WTC11 (cell line): ENCODE measurements at regions not wholly inside any gene's neighbourhood (a gene's known extent, or its start where the extent isn't known, plus 50 kb on each side); places are given as distances from the start of the nearest gene placed in this dataset.

ENCODE experiments used
- ATAC-seq: fragments of 200-7000 bp; cut with Tn5 transposase; 2 replicates; pipeline ENCODE4 v1.10.0; 2021; ENCODE audit warnings: mild to moderate bottlenecking, moderate library complexity
- CTCF ChIA-PET: fragments of 300-600 bp; sonication (Branson Sonifier 250); formaldehyde crosslinking; loops from one replicate; lab custom pipeline; 2021; ENCODE audit warnings: antibody characterized with exemption; lab: Charles Lee
- POLR2A ChIA-PET: fragments of 350-600 bp; sonication (Branson Sonifier 250); formaldehyde crosslinking; loops from one replicate; lab custom pipeline; 2021; ENCODE audit warnings: antibody characterized with exemption; lab: Charles Lee
- DNase-seq: peaks from one replicate; pipeline ENCODE4 v3.0.0; 2021; ENCODE audit warnings: low spot score
- H3K27ac Mint-ChIP-seq: 2 replicates; pipeline ENCODE4 v1.8.0; 2021; ENCODE audit warnings: mixed read lengths
- H3K27me3 Mint-ChIP-seq: 2 replicates; pipeline ENCODE4 v1.8.0; 2021; ENCODE audit warnings: low read depth, mild to moderate bottlenecking, moderate library complexity, mixed read lengths
- H3K36me3 Mint-ChIP-seq: 2 replicates; pipeline ENCODE4 v1.8.0; 2021; ENCODE audit warnings: mixed read lengths
- H3K4me1 Mint-ChIP-seq: 2 replicates; pipeline ENCODE4 v1.8.0; 2022; ENCODE audit warnings: mixed read lengths
- H3K4me3 Mint-ChIP-seq: 2 replicates; pipeline ENCODE4 v1.8.0; 2021; ENCODE audit warnings: mild to moderate bottlenecking, moderate library complexity, mixed read lengths
- H3K9me3 Mint-ChIP-seq: 2 replicates; pipeline ENCODE4 v1.8.0; 2021; ENCODE audit warnings: mixed read lengths
- CREB1 ChIP-seq: sonication (generic); formaldehyde crosslinking; IDR thresholded peaks from 2 replicates; pipeline ENCODE4 v1.8.0; 2023; ENCODE audit warnings: mild to moderate bottlenecking, missing genetic modification reagents
- CREM ChIP-seq: sonication (generic); formaldehyde crosslinking; IDR thresholded peaks from 2 replicates; pipeline ENCODE4 v1.8.1; 2022; ENCODE audit warnings: mild to moderate bottlenecking, missing genetic modification reagents, moderate library complexity
- FOXP1 ChIP-seq: sonication (generic); formaldehyde crosslinking; IDR thresholded peaks from 2 replicates; pipeline ENCODE4 v1.8.0; 2022; ENCODE audit warnings: missing genetic modification reagents, mild to moderate bottlenecking, moderate library complexity, borderline replicate concordance
- NFE2L1 ChIP-seq: sonication (generic); formaldehyde crosslinking; IDR thresholded peaks from 2 replicates; pipeline ENCODE4 v1.8.1; 2023; ENCODE audit warnings: missing genetic modification reagents
- PRRX2 ChIP-seq: fragments of 250-450 bp; sonication (Bioruptor Pico); IDR thresholded peaks from 2 replicates; pipeline ENCODE4 v1.8.0; 2021; ENCODE audit warnings: mild to moderate bottlenecking
- SP1 ChIP-seq: sonication (generic); formaldehyde crosslinking; conservative IDR thresholded peaks from 2 replicates; pipeline ENCODE4 v1.8.1; 2022; ENCODE audit warnings: missing genetic modification reagents
- TCF7 ChIP-seq: sonication (generic); formaldehyde crosslinking; IDR thresholded peaks from 2 replicates; pipeline ENCODE4 v1.8.0; 2022; ENCODE audit warnings: mild to moderate bottlenecking, low read depth, missing genetic modification reagents, moderate library complexity
- ZNF219 ChIP-seq: sonication (generic); formaldehyde crosslinking; IDR thresholded peaks from 2 replicates; pipeline ENCODE4 v1.8.0; 2023; ENCODE audit warnings: missing genetic modification reagents, mild to moderate bottlenecking, borderline replicate concordance
- ZNF263 ChIP-seq: sonication (generic); formaldehyde crosslinking; IDR thresholded peaks from 2 replicates; pipeline ENCODE4 v1.8.1; 2022; ENCODE audit warnings: low read depth, mild to moderate bottlenecking, moderate library complexity, missing genetic modification reagents
- ZNF416 ChIP-seq: fragments of 250-450 bp; sonication (Bioruptor Pico); IDR thresholded peaks from 2 replicates; pipeline ENCODE4 v1.9.0; 2021; ENCODE audit warnings: mild to moderate bottlenecking, inconsistent platforms
- ZNF423 ChIP-seq: fragments of 250-450 bp; sonication (Bioruptor Pico); IDR thresholded peaks from 2 replicates; pipeline ENCODE4 v2.1.2; 2022; ENCODE audit warnings: mild to moderate bottlenecking, moderate library complexity
- TF ChIP-seq, protein P1 (sequence below): sonication (generic); formaldehyde crosslinking; IDR thresholded peaks from 2 replicates; pipeline ENCODE4 v1.8.0; 2022; ENCODE audit warnings: mild to moderate bottlenecking, missing genetic modification reagents
- TF ChIP-seq, protein P2 (sequence below): fragments of 250-450 bp; sonication (Bioruptor Pico); IDR thresholded peaks from 2 replicates; pipeline ENCODE4 v1.8.0; 2021; ENCODE audit warnings: mild to moderate bottlenecking
- TF ChIP-seq, protein P3 (sequence below): fragments of 250-450 bp; sonication (Bioruptor Pico); IDR thresholded peaks from 2 replicates; pipeline ENCODE4 v1.9.0; 2021; ENCODE audit warnings: mild to moderate bottlenecking
- TF ChIP-seq, protein P4 (sequence below): sonication (generic); formaldehyde crosslinking; IDR thresholded peaks from 2 replicates; pipeline ENCODE4 v1.8.1; 2023; ENCODE audit warnings: mild to moderate bottlenecking, moderate library complexity, missing genetic modification reagents
- TF ChIP-seq, protein P5 (sequence below): sonication (generic); formaldehyde crosslinking; IDR thresholded peaks from 2 replicates; pipeline ENCODE4 v1.8.0; 2023; ENCODE audit warnings: missing genetic modification reagents, mild to moderate bottlenecking, borderline replicate concordance
- TF ChIP-seq, protein P6 (sequence below): sonication (generic); formaldehyde crosslinking; IDR thresholded peaks from 2 replicates; pipeline ENCODE4 v1.8.0; 2022; ENCODE audit warnings: mild to moderate bottlenecking, missing genetic modification reagents

DNA sequence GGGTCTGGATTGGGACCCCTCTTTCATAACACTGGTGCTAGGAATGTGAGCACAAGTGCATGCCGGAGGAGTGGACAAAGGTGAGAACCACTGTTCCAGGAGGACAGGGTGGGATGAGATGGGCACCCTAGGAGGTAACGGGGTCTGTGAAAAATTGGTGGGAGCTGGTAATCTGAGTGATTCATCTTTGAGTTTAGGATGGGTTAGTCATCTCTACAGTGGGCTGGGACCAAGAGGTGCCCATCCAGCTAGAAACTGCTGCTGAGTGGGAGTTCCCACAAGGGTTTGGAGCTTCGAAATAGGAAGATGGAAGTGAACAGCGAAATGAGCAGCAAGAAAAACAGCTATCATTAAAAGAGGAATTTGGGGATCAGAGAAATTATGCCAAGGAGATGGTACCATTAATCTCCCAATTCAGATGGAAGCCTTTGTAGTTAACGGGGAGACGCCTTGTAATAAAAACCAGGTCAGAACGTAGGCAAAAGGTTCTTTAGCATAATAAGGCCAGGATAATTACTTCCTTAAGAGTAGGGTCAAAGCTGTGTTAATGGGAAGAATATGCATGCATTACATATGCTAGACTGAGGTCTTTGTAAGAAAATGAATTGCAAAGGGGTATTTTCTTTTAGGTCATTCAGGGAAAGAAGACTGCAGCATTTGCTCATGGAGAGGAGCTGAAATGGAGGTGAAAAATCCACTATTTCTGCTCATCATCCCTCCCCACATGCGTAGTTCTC lies 55.5 kb downstream of the OLFML3 start (continued):
- TF ChIP-seq, protein P1, sequence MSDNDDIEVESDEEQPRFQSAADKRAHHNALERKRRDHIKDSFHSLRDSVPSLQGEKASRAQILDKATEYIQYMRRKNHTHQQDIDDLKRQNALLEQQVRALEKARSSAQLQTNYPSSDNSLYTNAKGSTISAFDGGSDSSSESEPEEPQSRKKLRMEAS (CRISPR knock-in tag) = peak; percentile 36; the same call in 1 of the 2 replicates

DNA sequence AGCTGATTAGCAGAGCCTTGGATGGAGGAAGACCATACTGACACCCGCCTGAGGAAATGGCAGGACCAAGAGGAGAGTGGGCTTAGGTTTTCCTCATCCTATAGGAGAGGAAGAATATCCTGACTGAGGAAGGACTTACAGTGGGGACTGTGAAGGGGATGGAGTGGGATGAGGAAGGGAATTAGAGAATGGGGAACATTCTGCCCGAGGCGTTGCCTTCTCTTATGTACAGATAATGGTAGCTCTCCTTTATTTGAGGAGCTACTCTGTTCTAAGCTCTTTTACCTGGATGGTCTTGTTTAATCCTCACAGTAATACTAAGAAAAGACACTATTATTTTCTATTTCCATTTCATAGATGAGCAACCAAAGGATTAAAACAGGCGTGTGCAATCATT lies 56.0 kb downstream of the OLFML3 start:
- TF ChIP-seq PRRX2 (CRISPR knock-in tag) = no peak
- TF ChIP-seq, protein P2, sequence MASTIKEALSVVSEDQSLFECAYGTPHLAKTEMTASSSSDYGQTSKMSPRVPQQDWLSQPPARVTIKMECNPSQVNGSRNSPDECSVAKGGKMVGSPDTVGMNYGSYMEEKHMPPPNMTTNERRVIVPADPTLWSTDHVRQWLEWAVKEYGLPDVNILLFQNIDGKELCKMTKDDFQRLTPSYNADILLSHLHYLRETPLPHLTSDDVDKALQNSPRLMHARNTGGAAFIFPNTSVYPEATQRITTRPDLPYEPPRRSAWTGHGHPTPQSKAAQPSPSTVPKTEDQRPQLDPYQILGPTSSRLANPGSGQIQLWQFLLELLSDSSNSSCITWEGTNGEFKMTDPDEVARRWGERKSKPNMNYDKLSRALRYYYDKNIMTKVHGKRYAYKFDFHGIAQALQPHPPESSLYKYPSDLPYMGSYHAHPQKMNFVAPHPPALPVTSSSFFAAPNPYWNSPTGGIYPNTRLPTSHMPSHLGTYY (CRISPR knock-in tag) = no peak
- TF ChIP-seq, protein P3, sequence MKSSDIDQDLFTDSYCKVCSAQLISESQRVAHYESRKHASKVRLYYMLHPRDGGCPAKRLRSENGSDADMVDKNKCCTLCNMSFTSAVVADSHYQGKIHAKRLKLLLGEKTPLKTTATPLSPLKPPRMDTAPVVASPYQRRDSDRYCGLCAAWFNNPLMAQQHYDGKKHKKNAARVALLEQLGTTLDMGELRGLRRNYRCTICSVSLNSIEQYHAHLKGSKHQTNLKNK (CRISPR knock-in tag) = no peak
- no peak for TF ChIP-seq ZNF219 (CRISPR knock-in tag)
- TF ChIP-seq ZNF263 = no peak
- TF ChIP-seq, protein P4, sequence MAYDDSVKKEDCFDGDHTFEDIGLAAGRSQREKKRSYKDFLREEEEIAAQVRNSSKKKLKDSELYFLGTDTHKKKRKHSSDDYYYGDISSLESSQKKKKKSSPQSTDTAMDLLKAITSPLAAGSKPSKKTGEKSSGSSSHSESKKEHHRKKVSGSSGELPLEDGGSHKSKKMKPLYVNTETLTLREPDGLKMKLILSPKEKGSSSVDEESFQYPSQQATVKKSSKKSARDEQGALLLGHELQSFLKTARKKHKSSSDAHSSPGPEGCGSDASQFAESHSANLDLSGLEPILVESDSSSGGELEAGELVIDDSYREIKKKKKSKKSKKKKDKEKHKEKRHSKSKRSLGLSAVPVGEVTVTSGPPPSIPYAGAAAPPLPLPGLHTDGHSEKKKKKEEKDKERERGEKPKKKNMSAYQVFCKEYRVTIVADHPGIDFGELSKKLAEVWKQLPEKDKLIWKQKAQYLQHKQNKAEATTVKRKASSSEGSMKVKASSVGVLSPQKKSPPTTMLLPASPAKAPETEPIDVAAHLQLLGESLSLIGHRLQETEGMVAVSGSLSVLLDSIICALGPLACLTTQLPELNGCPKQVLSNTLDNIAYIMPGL (CRISPR knock-in tag) = no peak
- no peak; the same call in 1 of the 2 replicates for TF ChIP-seq SP1 (CRISPR knock-in tag)
- no peak for TF ChIP-seq CREB1 (CRISPR knock-in tag)
- TF ChIP-seq ZNF416 (CRISPR knock-in tag) = no peak
- no peak for TF ChIP-seq FOXP1
- TF ChIP-seq ZNF423 (CRISPR knock-in tag) = no peak
- TF ChIP-seq, protein P5, sequence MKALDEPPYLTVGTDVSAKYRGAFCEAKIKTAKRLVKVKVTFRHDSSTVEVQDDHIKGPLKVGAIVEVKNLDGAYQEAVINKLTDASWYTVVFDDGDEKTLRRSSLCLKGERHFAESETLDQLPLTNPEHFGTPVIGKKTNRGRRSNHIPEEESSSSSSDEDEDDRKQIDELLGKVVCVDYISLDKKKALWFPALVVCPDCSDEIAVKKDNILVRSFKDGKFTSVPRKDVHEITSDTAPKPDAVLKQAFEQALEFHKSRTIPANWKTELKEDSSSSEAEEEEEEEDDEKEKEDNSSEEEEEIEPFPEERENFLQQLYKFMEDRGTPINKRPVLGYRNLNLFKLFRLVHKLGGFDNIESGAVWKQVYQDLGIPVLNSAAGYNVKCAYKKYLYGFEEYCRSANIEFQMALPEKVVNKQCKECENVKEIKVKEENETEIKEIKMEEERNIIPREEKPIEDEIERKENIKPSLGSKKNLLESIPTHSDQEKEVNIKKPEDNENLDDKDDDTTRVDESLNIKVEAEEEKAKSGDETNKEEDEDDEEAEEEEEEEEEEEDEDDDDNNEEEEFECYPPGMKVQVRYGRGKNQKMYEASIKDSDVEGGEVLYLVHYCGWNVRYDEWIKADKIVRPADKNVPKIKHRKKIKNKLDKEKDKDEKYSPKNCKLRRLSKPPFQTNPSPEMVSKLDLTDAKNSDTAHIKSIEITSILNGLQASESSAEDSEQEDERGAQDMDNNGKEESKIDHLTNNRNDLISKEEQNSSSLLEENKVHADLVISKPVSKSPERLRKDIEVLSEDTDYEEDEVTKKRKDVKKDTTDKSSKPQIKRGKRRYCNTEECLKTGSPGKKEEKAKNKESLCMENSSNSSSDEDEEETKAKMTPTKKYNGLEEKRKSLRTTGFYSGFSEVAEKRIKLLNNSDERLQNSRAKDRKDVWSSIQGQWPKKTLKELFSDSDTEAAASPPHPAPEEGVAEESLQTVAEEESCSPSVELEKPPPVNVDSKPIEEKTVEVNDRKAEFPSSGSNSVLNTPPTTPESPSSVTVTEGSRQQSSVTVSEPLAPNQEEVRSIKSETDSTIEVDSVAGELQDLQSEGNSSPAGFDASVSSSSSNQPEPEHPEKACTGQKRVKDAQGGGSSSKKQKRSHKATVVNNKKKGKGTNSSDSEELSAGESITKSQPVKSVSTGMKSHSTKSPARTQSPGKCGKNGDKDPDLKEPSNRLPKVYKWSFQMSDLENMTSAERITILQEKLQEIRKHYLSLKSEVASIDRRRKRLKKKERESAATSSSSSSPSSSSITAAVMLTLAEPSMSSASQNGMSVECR (CRISPR knock-in tag) = no peak
- TF ChIP-seq NFE2L1 (CRISPR knock-in tag) = no peak
- no peak for TF ChIP-seq CREM (CRISPR knock-in tag)
- TF ChIP-seq, protein P6, sequence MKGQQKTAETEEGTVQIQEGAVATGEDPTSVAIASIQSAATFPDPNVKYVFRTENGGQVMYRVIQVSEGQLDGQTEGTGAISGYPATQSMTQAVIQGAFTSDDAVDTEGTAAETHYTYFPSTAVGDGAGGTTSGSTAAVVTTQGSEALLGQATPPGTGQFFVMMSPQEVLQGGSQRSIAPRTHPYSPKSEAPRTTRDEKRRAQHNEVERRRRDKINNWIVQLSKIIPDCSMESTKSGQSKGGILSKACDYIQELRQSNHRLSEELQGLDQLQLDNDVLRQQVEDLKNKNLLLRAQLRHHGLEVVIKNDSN (CRISPR knock-in tag) = no peak
- no peak for TF ChIP-seq TCF7 (CRISPR knock-in tag)
- TF ChIP-seq, all 79 proteins: peak for 0
- no peak overlapping the region for H3K4me3 Mint-ChIP-seq
- no peak overlapping the region for H3K27ac Mint-ChIP-seq
- ChIA-PET CTCF (interaction anchor here (0.8 to 6.4 kb wide), 16 partner anchors 12 to 312 kb away, joined by 3 to 39 read pairs (median 5); partner anchors contain the start of gene OLFML3), POLR2A (interaction anchor here (0.6 to 1.4 kb wide), 3 partner anchors 46 to 121 kb away, joined by 3 to 7 read pairs (median 4); partner anchors contain the start of gene OLFML3)
- H3K9me3 Mint-ChIP-seq = no peaks in the 10 kb centered on the region
- peaks cover 45% of the 10 kb centered on the region for H3K4me1 Mint-ChIP-seq
- ATAC-seq = no peak
- no peaks in the 10 kb centered on the region for H3K27me3 Mint-ChIP-seq
- H3K36me3 Mint-ChIP-seq = peaks cover 6% of the 10 kb centered on the region; the same call in 1 of the 2 replicates
- no peak for DNase-seq
